HG03558 (cell line): ENCODE measurements at regions not wholly inside any gene's neighbourhood (a gene's known extent, or its start where the extent isn't known, plus 50 kb on each side); places are given as distances from the start of the nearest gene placed in this dataset.
"Not testable (repeated sequence)": the region's sequence is repeated elsewhere in the genome, so short reads cannot be mapped to it uniquely, and the experiment has no call there.

Experiments used
- ATAC-seq: cut with Tn5 transposase; IDR thresholded peaks from one replicate; pipeline ENCODE4 v1.9.1; 2021; ENCODE audit warnings: moderate number of reproducible peaks; ENCODE audit not compliant: unreplicated experiment; ENCODE audit errors: extremely low read depth

DNA sequence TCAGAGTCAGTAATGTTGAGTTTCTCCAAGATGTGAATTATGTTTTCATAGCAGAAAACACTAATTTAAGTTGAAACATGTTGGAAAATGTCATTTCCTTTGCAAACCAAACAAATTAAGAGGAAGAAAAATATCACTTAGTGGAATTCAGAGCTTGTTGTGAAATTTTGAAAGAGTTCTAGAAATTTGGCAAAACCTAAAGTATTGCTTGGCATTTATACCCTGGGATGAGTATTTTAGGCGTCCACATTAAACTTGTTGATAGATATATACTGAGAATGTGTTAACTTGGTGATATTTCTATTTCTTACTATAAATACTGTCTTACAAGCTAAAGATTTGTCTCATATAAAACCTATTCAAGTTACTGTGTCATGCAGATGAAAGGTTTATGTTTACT is 335.2 kb downstream of the NSUN3 start:
- no peak for ATAC-seq

DNA sequence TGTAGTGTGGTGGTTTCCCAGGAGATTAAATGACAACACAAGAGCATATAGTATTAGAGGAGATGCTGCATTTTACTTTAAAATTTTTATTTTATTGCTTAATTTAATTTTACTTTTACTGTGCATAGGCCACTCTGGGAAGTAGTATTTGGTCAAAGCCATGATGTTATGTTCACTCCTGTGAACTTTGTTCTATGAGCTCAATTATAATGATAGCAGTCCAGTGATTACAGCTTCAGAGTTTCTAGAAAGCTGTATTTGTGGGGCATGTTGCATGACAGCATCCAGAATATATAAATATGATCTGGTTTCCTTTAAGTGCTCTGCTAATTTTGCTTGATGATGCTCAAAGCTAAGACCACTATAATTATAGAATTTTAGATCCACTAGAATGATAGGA is 338.6 kb downstream of the NSUN3 start:
- no peak for ATAC-seq

DNA sequence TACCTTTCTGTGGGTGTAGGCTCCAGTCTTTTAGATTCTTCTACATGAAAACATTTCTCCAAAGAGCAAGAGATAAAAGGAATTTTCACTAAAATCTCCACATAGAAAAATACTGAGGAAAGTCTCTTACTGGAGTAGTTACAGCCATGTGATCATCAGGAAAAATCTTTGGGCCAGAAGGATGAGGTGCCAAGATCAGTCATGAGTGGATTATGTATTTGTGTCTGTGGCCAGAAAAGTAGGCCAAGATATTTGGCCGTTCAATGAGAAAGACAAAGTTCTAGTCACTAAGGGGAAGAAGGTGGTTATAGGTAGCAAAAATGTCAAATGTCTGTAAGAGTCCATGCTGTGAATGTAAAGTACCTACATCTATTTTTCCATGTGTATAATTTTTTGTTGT is 339.3 kb downstream of the NSUN3 start:
- ATAC-seq, result no peak

DNA sequence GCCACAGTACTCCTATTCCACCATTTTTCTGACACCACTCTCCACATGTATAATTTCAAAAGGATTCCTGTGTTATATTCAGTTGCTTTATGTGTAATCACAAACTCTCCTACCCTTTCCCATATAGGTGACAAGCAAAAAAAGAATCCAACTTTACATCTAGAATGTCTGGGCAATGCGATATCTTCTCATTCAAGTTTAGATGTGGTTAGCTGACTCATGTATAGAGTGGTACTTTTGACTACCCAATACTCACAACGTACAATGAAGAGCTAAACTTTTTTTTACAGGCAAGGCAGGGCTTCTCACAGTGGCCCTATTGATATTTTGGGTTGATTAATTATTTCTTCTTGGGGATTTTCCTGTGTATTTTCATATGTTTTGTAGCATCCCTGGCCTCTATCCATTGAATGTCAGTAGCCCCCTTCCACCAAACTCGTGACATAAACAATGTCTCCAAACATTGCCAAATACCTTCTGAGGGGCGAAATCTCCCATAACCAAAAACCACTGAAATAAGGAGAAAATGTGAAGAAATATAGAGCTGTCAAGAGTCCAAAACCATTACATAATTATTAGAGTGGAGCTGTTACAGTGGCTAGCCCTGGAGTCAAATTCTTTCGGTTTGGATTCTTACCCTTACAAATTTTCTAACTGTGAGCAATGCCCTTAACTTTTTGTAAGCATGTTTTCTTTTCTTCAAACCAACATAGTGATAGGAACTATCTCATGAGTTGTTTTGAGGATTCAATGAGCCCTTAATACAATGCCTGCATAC is 342.6 kb downstream of the NSUN3 start:
- no peak for ATAC-seq

DNA sequence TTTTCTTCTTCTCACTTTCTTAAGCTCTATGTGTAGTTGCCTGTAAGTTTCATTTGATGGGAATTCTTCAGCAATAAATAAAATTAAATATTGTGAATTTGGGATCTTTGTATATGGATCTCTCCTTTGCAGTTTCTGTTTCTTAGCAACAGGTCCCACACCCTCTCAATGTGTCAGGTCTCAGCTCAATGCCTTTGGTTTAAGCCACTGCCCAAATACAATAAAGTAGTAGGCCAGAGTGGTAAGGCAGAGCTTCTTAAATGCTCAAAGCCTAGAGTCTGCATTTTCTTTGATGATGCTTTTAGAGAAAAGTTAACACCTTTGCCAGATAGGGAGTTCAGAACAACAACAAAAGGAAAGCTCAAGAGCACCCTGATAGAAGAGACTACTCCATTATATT is 343.7 kb downstream of the NSUN3 start:
- ATAC-seq, result no peak

DNA sequence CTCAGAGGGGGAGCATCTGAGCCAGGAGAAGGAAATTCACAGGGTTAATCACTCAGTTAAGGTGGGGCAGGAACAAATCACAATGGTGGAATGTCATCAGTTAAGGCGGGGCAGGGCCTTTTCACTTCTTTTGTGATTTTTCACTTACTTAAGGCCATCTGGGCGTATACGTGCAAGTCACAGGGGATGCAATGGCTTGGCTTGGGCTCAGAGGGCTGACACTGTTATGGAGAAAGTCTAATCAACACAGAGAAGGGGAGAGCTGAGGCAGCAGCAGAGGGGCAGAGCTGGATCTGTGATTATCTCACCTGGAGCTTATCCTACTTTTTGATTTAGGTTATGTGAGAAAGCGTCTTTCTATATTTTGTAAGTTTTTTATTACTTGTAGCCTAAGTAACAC is 350.1 kb downstream of the NSUN3 start:
- ATAC-seq, result not testable (repeated sequence)

DNA sequence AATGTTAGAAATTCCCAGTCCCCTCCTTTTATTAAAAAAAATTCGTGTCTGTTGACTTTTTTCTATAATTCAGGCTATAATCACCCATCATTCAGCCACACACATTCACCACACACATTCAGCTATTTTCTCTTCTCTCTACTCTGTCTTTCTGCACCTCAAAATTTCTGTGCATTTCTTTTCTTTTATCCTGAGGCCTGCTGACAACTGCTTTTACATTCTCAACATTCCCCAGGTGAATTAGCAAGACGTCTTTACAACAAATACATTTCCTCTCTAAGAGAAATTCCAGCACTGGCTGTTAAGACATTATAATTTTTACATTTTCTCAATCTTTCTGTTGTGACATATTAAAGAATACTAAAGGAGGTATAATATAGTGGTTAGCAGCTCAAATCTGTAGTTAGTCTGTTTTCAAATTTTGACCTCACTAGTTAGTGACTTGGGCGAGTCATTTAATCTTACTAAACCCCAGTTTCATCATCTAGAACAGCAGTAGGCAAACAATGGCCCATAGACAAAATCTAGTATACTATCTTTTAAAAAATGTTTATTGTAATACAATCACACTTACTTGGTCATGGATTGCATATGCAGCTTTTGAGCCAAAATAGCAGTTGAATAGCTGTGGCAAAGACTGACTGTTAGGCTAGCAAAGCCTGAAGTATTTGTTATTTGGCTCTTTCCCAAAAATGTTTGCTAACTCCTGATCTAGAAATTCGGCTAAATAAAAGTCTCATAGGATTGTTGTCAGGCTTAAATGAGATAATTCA is 350.7 kb downstream of the NSUN3 start:
- no peak for ATAC-seq

DNA sequence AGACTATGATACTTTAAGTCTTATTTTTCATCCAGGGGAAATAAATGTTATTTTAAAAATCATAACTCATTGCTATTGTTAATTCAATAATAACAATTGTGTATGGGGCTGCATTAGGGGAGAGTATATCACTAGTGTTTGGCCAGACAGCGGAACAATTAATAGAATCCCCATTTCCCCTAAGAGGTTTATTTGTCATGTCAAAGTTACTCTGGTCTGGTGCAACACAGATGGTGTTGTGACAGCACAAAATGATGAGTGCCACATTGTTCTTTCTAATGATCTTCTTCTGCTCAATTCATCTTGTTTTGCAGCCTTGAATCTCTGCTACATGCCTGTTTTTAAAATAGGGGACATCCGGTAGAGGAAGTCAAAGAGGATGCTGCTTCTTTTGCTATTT is 351.6 kb downstream of the NSUN3 start:
- ATAC-seq, result no peak

DNA sequence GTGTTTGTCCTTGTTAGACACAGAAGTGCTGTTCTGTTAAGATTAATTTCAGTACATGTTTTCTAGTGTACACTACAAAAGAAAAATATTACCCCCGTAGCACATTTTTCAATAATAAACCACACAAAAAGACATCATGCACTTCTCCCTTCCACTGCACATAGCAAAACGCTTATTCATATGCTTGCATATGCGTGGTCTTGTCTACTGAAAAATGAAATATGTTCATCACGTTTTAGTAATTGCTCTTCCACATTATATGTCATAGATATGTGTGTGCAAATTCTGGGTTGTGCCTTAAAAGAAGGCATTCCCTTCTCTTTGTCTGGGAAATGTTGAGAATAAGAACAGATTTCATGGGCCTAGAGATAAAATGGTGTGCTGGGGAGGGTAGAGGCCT is 353.9 kb downstream of the NSUN3 start:
- no peak for ATAC-seq

DNA sequence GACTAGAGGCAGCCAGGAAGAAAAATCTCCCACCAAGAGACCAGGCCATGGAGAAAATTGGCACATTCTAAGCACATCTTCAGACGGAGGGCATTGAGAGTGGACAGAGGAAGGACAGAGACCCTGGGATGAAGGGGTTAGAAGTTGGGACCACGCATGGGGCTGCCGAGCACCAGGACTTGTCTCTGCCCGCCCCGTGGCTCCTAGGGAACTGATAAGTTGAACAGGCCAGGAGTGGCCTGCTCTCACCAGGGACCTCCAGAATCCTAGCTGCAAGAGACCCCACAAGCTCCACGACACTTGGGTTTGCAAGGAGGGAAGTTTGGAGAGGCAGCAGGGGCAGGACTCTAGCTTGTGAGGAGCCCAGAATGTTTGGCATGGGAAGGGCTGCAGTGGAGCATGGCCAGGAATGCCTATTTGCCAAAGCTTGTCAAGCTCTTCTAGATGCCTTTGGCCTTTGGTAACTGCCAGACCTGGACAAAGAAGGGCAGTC is 355.1 kb downstream of the NSUN3 start:
- no peak for ATAC-seq

DNA sequence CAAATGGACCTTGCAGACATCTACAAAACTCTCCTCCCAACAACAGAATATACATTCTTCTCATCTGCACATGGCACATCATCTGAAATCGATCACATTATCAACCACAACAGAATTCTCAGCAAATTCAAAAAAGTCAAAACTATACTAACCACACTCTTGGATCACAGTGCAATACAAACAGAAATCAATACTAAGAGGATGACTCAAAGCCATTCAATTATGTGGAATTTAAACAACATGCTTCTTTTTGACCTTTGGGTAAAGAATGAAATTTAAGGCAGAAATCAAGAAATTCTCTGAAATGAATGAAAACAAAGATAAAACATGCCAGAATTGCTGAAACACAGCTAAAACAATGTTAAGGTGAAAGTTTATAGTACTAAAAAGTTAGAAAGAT is 358.1 kb downstream of the NSUN3 start:
- ATAC-seq, result no peak

DNA sequence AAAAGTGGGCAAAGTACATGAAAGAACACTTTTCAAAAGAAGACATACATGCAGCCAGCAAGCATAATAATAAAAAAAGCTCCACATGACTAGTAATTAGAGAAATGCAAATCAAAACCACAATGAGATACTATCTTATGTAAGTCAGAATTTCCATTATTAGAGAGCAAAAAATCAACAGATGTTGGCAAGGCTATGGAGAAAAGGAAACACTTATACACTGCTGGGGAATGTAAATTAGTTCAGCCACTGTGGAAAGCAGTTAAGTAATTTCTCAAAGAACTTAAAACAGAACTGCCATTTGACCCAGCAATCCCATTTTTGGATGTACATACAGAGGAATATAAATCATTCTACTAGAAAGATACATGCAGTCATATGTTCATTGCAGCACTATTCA is 360.7 kb downstream of the NSUN3 start:
- no peak for ATAC-seq

DNA sequence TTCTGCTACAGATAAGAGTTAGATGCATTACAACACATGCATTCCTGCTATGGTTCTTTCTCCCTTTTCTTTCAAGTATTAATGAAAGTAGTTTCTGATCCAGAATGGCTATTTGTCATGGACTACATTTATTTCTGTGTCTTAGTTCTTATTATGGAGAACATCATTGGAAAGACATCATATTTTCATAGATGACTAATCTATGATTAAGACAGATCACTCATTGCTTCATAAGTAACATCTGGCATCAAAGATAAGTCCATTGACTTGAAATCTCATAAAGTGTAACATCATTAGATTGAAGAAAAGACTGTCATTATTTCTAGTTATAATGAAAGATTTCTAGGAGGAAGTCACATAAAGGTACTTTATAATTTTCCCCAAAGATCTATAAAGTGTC is 366.7 kb downstream of the NSUN3 start:
- no peak for ATAC-seq

DNA sequence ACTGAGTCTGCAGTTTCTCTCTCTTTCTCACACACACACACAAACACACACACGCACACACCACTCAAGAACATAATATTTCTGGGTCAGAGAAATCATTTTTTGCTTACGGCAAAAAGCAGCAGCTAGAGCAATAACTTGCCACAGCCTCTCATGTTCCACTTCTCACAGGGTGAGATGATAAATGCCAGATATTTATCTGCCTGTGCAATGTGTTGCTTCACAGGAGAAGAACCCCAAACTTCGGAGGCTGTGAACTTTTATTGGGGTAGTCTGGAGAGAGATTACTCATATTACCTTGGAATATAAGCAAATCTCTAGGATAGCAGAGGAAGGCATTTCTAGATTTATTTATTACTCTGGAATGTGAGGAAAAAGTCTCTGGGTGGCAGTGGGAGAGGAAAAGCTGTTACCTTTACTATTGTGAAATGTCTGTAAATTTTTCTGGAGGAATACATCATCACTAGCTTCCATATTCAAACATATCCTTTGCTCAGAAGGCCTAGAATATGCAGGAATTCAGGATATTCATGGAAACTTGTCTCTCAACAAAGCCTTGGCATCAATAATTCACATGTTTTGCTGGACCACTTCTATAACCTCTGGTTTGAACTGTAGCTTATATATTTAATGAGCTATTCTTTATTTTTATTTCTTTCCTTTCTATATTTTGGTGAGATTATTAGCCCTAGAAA is 369.2 kb downstream of the NSUN3 start:
- ATAC-seq, result no peak

DNA sequence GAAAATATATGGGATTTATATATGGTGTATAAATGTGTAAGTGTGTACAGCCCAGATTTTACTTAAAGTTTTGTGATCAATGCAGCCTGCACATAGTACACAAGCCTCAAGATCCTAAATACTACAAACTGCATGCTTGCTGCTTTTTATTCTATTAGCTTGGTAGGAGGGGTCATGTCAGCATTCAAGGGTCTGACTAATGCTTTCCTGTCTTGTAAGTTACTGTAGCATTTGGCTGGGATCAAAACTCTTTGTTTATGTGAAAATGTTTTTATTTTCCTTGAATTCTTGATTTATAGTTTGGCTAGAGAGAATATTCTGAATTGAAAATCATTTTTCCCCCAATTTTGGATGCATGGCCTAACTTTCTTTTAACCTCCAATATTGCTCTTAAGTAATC is 370.9 kb downstream of the NSUN3 start:
- no peak for ATAC-seq

DNA sequence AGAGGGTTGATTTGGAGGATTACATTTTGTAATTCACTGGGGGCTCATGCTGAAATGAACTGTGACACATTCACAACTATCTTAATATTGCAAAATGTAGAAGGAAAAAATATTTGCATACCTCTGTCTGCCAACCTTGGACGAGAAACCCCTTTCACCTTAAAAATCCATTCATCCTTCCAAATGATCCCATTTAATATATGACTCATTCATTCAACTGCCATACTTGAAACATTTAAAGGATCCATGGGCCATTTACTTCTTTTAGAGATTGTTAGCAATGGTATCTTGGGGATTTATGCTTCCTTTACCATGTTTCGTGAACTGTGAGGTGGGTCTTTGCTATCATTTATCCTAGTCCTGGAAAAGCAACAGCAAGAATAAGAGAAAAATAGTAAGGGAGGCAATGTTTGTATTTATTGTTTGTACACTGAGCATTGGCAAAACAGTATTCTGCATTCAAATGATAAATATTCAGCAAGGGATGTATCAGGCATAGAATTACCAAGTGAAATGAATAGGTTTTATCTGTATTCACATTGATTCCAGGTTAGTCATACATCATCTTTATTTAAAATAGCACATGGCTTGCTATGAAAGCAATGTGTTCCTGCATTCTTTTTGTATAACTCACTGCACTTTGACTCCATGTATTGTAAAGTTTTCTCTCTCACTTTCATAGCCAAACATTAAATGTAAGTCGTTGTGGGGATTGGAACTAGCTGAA is 378.1 kb downstream of the NSUN3 start:
- ATAC-seq, result no peak

DNA sequence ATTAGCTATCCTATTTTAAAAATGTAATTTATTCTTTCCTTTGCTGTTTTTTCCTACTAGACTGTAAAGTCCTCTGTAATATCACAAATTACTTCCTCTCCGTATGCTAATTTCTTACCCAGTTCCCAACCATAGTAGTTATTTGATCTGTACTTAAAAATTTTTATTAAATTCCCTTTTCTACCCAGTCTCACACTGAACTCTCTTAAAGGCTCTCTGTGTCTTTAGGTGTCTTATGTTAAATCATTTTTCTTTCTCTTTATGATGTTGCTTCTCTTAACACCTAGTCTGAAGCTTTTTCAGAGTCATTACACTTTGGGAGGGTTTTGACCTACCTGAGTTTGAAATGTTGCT is 378.6 kb downstream of the NSUN3 start:
- no peak for ATAC-seq

DNA sequence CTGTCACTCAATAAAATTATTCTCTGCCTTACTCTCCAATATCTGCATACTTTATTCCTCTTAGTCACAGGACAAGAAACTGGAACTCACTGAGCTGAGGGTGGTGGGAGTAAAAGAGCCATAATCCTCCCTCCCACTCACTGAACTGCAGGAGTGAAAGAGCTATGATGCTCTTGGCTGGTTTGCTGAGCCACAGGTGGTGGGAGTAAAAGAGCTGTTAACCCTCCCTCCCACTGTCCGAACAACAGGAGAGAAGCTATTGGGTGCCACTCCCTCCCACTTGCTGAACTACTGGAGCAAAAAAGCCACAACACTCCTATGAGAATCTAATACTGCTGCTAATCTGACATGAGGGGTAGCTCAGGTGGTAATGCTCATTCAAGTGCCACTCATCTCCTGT is 391.0 kb downstream of the NSUN3 start:
- ATAC-seq, result no peak

DNA sequence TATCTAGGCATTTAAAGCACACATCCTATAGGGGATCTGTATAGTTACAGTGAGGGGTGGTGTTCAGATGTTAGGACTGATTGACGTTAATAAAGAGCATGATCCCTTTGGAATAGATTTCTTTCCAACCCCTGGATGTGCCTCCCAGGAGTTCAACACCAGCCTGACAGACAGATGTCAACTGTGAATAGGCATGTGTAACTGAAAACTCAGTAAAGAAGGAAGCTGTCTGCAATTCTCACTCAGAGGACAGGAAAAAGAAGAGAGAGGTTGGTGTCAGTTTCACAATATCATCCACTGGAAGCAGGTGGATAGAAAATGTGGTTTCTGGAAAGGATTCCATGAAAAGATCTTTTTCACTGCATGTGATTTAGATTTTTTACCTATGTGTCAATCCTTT is 396.3 kb downstream of the NSUN3 start:
- no peak for ATAC-seq

DNA sequence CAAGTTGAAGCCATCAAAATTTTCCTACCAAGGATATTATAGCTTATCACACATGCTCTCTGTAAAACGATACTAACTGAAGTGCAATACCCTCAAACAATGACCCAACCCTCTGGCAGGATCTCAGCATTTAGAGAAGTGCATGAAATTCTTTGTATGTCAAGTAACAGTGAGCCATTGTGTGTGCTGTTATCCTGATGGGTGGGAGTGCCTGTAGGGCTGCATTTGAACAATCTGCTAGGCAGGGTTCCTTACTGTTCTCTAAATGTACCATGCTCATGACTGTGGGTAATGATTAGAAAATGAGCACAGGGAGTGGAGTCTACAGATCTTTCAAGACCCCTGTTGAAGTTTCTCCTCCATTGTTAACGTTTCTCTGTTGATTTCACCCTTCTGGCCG is 398.1 kb downstream of the NSUN3 start:
- no peak for ATAC-seq

DNA sequence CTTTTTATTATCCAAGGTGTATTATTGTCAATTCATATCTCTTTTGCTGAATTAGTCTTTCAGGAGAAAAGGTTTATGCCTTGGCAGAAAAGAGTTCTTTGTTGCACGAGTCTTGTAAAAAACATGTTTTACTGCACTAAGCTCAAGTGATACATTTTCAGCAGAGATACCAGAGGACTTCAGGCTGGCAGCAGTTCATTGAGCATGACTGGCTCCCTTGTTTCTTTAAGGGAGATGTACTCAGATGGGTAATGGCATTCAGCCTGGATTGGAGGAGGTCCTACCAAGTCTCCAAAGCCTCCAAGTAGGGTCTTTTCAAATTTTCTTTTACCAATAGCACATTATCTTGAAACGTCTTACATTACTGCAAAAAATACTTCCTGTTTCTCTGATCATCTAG is 400.1 kb downstream of the NSUN3 start:
- no peak for ATAC-seq
